ENCODE measurements at regions not wholly inside any gene's neighbourhood (a gene's known extent, or its start where the extent isn't known, plus 50 kb on each side); places are given as distances from the start of the nearest gene placed in this dataset.

DNA sequence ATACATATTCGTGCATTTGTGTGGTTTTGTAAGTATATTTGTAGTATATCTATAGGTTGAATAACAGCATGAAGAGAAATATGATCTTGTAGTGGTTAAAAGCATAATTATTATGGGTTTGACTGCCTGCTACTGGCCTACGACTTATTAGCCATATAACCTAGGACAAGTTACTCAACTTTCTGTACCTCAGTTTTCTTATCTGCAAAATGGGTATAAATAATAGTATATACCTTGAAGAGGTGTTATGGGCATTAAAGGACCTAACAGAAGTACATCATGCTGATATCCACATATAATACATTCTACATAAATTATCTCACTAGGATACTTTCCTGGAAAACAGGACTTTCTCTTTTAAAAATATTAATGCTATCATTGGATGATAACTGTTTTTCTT is 118.3 kb upstream of the ELL2 start:
- H3K79me2 ChIP-seq (ENCODE audit: insufficient read depth, low read length): no peaks in the 10 kb centered on the region
- H3K9me2 ChIP-seq (ENCODE audit: insufficient read depth): no peaks in the 10 kb centered on the region
- no peak overlapping the region for H3K27ac ChIP-seq (ENCODE audit: low read depth, low read length)
- H3K9me3 ChIP-seq (ENCODE audit: control insufficient read depth in 1 of 2, insufficient read depth in 1 of 2, low read depth in 1 of 2, low read length in 2 of 2): no peaks in the 10 kb centered on the region
- H3K9ac ChIP-seq (ENCODE audit: low read length): no peak overlapping the region
- H4K20me1 ChIP-seq (ENCODE audit: insufficient read depth): no peaks in the 10 kb centered on the region
- TF ChIP-seq JUND (IDR thresholded peaks at IDR 0.05) (no peak), EZH2phosphoT487 (IDR thresholded peaks at IDR 0.05; ENCODE audit: borderline replicate concordance) (no peak), MAX (IDR thresholded peaks at IDR 0.05) (no peak), ZNF274 (IDR thresholded peaks at IDR 0.05; ENCODE audit: low read depth, low read length) (no peak), ELF1 (IDR thresholded peaks at IDR 0.05; ENCODE audit: borderline replicate concordance, low read depth) (no peak)
- ChIA-PET CTCF (no interaction called here), RAD21 (ENCODE audit: low non-redundant PET in 1 of 2, low total read pairs in 2 of 2, uncharacterized antibody in 2 of 2, unreplicated experiment in 2 of 2) (no interaction called here), POLR2A (interaction anchor here (1.5 to 4.0 kb wide), 7 partner anchors 10 to 122 kb away, joined by 4 to 26 read pairs (median 8); partner anchors contain the start of gene ELL2)
- no TSS peak for BruUV-seq (replicated peaks)
- peak overlapping the region; percentile 71 for H2AFZ ChIP-seq (ENCODE audit: low read depth, low read length, poor library complexity, severe bottlenecking)
- peaks cover 0 to 39% of the 10 kb centered on the region in 2 experiments; a peak in 2 of 4 replicates for H3K4me1 ChIP-seq (ENCODE audit: control insufficient read depth in 1 of 2, insufficient read depth in 2 of 2, low read length in 2 of 2)
- no peaks in the 10 kb centered on the region for H3K36me3 ChIP-seq (ENCODE audit: control insufficient read depth in 1 of 2, insufficient read depth in 2 of 2, low read length in 2 of 2)
- H3K27me3 ChIP-seq (ENCODE audit: insufficient read depth, low read length): no peaks in the 10 kb centered on the region
- no peak overlapping the region for H3K4me3 ChIP-seq (replicated peaks in 1 of 2; ENCODE audit: low read depth in 1 of 2, low read length in 2 of 2)
- intact Hi-C loops (cut with micrococcal nuclease): loop anchor here (5.0 kb wide), 1 partner anchor 118 kb away; the partner anchor contains the start of gene ELL2
- DNase-seq (ENCODE audit: low read depth, low spot score) (no peak), ATAC-seq (no peak)
- peak overlapping the region; percentile 65 for H3K4me2 ChIP-seq (ENCODE audit: low read length)

GRCh38 chr5:96079075-96079474 is 117.4 kb upstream of the ELL2 start:
- H3K4me1 ChIP-seq (ENCODE audit: control insufficient read depth in 1 of 2, insufficient read depth in 2 of 2, low read length in 2 of 2): peaks cover 0 to 39% of the 10 kb centered on the region in 2 experiments; a peak in 2 of 4 replicates
- no peaks in the 10 kb centered on the region for H3K79me2 ChIP-seq (ENCODE audit: insufficient read depth, low read length)
- ChIA-PET RAD21 (ENCODE audit: low non-redundant PET in 1 of 2, low total read pairs in 2 of 2, uncharacterized antibody in 2 of 2, unreplicated experiment in 2 of 2) (no interaction called here), CTCF (no interaction called here), POLR2A (interaction anchor here (1.1 to 4.0 kb wide), 8 partner anchors 10 to 257 kb away, joined by 3 to 26 read pairs (median 8); partner anchors contain the start of gene ELL2)
- H3K27me3 ChIP-seq (ENCODE audit: insufficient read depth, low read length): no peaks in the 10 kb centered on the region
- peak overlapping the region in 1 of 2 experiments; percentile 27; a peak in 2 of 4 replicates for H3K4me3 ChIP-seq (replicated peaks in 1 of 2; ENCODE audit: low read depth in 1 of 2, low read length in 2 of 2)
- no peaks in the 10 kb centered on the region for H3K36me3 ChIP-seq (ENCODE audit: control insufficient read depth in 1 of 2, insufficient read depth in 2 of 2, low read length in 2 of 2)
- peak; percentile 74 for ATAC-seq
- H2AFZ ChIP-seq (ENCODE audit: low read depth, low read length, poor library complexity, severe bottlenecking): peak overlapping the region; percentile 71
- H3K9ac ChIP-seq (ENCODE audit: low read length): 0 out of 2 replicates have a peak overlapping the region, but pooled peaks have one; percentile 4
- H3K9me3 ChIP-seq (ENCODE audit: control insufficient read depth in 1 of 2, insufficient read depth in 1 of 2, low read depth in 1 of 2, low read length in 2 of 2): no peaks in the 10 kb centered on the region
- intact Hi-C loops (cut with micrococcal nuclease): loop anchor here (5.0 kb wide), 1 partner anchor 117 kb away; the partner anchor contains the start of gene ELL2
- H3K27ac ChIP-seq (ENCODE audit: low read depth, low read length): no peak overlapping the region
- peak; percentile 83 for DNase-seq (ENCODE audit: low read depth, low spot score)
- H3K9me2 ChIP-seq (ENCODE audit: insufficient read depth): no peaks in the 10 kb centered on the region
- peak overlapping the region; percentile 65 for H3K4me2 ChIP-seq (ENCODE audit: low read length)
- no peaks in the 10 kb centered on the region for H4K20me1 ChIP-seq (ENCODE audit: insufficient read depth)
- no TSS peak for BruUV-seq (replicated peaks)
- TF ChIP-seq CEBPB (IDR thresholded peaks at IDR 0.05; ENCODE audit: low read depth) (peak; percentile 77), ZNF274 (IDR thresholded peaks at IDR 0.05; ENCODE audit: low read depth, low read length) (no peak), POLR2AphosphoS5 (IDR thresholded peaks at IDR 0.05; ENCODE audit: low read depth, low read length) (peak; percentile 60), FOSL1 (IDR thresholded peaks at IDR 0.05; ENCODE audit: low read depth) (peak; percentile 94), MAX (IDR thresholded peaks at IDR 0.05) (no peak), RAD21 (IDR thresholded peaks at IDR 0.05; ENCODE audit: low read depth) (no peak), YY1 (IDR thresholded peaks at IDR 0.05; ENCODE audit: extremely low read depth, insufficient replicate concordance, low read depth, low read length) (peak; percentile 19), EGR1 (IDR thresholded peaks at IDR 0.05; ENCODE audit: low read depth) (0 out of 2 replicates have a peak, but pooled peaks have one; percentile 15), EZH2phosphoT487 (IDR thresholded peaks at IDR 0.05; ENCODE audit: borderline replicate concordance) (no peak), ELF1 (IDR thresholded peaks at IDR 0.05; ENCODE audit: borderline replicate concordance, low read depth) (no peak), ATF3 (IDR thresholded peaks at IDR 0.05) (peak; percentile 39; the same call in 1 of the 2 replicates), CBX3 (IDR thresholded peaks at IDR 0.05; ENCODE audit: low read depth) (peak; percentile 67; the same call in 1 of the 2 replicates), POLR2A (IDR thresholded peaks at IDR 0.05; ENCODE audit: borderline replicate concordance, extremely low read depth, insufficient read depth, insufficient read length) (no peak), SIN3A (IDR thresholded peaks at IDR 0.05; ENCODE audit: low read depth) (no peak), SP1 (IDR thresholded peaks at IDR 0.05; ENCODE audit: low read depth) (peak; percentile 80)
- TF ChIP-seq, protein P1, sequence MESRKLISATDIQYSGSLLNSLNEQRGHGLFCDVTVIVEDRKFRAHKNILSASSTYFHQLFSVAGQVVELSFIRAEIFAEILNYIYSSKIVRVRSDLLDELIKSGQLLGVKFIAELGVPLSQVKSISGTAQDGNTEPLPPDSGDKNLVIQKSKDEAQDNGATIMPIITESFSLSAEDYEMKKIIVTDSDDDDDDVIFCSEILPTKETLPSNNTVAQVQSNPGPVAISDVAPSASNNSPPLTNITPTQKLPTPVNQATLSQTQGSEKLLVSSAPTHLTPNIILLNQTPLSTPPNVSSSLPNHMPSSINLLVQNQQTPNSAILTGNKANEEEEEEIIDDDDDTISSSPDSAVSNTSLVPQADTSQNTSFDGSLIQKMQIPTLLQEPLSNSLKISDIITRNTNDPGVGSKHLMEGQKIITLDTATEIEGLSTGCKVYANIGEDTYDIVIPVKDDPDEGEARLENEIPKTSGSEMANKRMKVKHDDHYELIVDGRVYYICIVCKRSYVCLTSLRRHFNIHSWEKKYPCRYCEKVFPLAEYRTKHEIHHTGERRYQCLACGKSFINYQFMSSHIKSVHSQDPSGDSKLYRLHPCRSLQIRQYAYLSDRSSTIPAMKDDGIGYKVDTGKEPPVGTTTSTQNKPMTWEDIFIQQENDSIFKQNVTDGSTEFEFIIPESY (IDR thresholded peaks at IDR 0.05; ENCODE audit: extremely low read depth, insufficient replicate concordance, low read length): no peak

Data from HCT116 (cell line).